22Rv1 (cell line): ENCODE measurements at regions not wholly inside any gene's neighbourhood (a gene's known extent, or its start where the extent isn't known, plus 50 kb on each side); places are given as distances from the start of the nearest gene placed in this dataset.

Experiments
- ZFX ChIP-seq: fragments of 450-650 bp; IDR thresholded peaks from 2 replicates; pipeline ENCODE4 v1.6.1; 2017; ENCODE audit warnings: antibody characterized with exemption, borderline replicate concordance
- TF ChIP-seq, protein P1 (sequence below): fragments of 450-650 bp; IDR thresholded peaks from 2 replicates; pipeline ENCODE4 v1.5.1; 2017; ENCODE audit warnings: mild to moderate bottlenecking

DNA sequence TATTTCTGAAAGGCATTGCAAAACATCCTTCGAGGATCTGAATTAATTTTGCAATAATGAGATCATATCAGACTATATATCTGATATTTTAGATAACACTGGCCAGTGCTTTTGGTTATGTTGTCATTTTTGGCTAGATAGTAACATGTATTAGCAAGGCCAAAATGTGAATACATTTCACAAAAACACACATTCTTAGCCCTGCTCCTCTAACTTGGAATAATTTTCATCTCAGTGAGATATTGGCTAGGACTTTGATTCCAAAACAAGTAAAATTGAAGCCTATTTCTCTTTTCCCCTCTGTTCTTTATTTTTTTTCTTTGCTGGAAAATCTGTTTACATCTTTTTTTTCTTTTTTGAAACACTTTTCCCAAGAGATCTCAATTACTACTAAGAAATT, 466.8 kb upstream of the CDH4 start:
- TF ChIP-seq, protein P1, sequence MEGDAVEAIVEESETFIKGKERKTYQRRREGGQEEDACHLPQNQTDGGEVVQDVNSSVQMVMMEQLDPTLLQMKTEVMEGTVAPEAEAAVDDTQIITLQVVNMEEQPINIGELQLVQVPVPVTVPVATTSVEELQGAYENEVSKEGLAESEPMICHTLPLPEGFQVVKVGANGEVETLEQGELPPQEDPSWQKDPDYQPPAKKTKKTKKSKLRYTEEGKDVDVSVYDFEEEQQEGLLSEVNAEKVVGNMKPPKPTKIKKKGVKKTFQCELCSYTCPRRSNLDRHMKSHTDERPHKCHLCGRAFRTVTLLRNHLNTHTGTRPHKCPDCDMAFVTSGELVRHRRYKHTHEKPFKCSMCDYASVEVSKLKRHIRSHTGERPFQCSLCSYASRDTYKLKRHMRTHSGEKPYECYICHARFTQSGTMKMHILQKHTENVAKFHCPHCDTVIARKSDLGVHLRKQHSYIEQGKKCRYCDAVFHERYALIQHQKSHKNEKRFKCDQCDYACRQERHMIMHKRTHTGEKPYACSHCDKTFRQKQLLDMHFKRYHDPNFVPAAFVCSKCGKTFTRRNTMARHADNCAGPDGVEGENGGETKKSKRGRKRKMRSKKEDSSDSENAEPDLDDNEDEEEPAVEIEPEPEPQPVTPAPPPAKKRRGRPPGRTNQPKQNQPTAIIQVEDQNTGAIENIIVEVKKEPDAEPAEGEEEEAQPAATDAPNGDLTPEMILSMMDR = no peak
- TF ChIP-seq ZFX = no peak
